Sigmoid colon (tissue), 6 donors: ENCODE measurements at regions not wholly inside any gene's neighbourhood (a gene's known extent, or its start where the extent isn't known, plus 50 kb on each side); places are given as distances from the start of the nearest gene placed in this dataset.

ENCODE experiments used
- DNase-seq: peaks from one replicate; pipeline ENCODE4 v3.0.0-alpha.2; 2019
- H3K27ac ChIP-seq, 4 donors: fragments of 200-600 bp; sonication (generic); one replicate each; pipeline ENCODE4 v1.5.1; 2016 to 2019; ENCODE audit warnings: mild to moderate bottlenecking in 1 of 4
- H3K27me3 ChIP-seq, 3 donors: fragments of 200-600 bp; sonication (generic); one replicate each; pipeline ENCODE4 v1.5.1; 2019; ENCODE audit warnings: mild to moderate bottlenecking in 1 of 3
- H3K36me3 ChIP-seq, 4 donors: fragments of 200-600 bp; sonication (generic); one replicate each; pipeline ENCODE4 v1.5.1; 2016 to 2019
- H3K4me1 ChIP-seq, 4 donors: fragments of 200-600 bp; sonication (generic); one replicate each; pipeline ENCODE4 v1.5.1; 2017 to 2019
- H3K4me3 ChIP-seq, 4 donors: fragments of 200-600 bp; sonication (generic); one replicate each; pipeline ENCODE4 v1.5.1; 2017 to 2019; ENCODE audit warnings: mild to moderate bottlenecking in 2 of 4, moderate library complexity in 1 of 4
- H3K9me3 ChIP-seq, 4 donors: fragments of 200-600 bp in 3 of 4; sonication (generic) in 3 of 4; one replicate each; pipeline versions ENCODE4 v1.5.1 to v1.6.1; 2013 to 2019
- CTCF ChIP-seq, 4 experiments: fragments of 450-650 bp in 3 of 4; fragments of 200-600 bp in 1 of 4; IDR thresholded peaks; one replicate each; pipeline ENCODE4 v1.5.1; 2016 to 2019; ENCODE audit warnings: antibody characterized with exemption in 4 of 4, mild to moderate bottlenecking in 3 of 4, moderate library complexity in 2 of 4
- EP300 ChIP-seq, 4 donors: sonication (generic); formaldehyde crosslinking; IDR thresholded peaks; one replicate each; pipeline ENCODE4 v1.6.1; 2017; ENCODE audit warnings: antibody characterized with exemption in 4 of 4
- POLR2A ChIP-seq, 2 donors: fragments of 450-650 bp; IDR thresholded peaks; one replicate each; pipeline ENCODE4 v1.6.1; 2016; ENCODE audit warnings: antibody characterized with exemption in 2 of 2, mild to moderate bottlenecking in 2 of 2, moderate library complexity in 2 of 2
- POLR2AphosphoS5 ChIP-seq, 4 donors: sonication (generic); formaldehyde crosslinking; IDR thresholded peaks; one replicate each; pipeline ENCODE4 v1.6.1; 2017; ENCODE audit warnings: antibody characterized with exemption in 4 of 4
- WGBS, 2 donors: extraction: QIAGEN DNeasy Blood & Tissue Kit; methylation state at CpG; one replicate each; pipeline ENCODE4 v1.1.7; 2013; 5-methylcytosine and 5-hydroxymethylcytosine counted together
- intact Hi-C: fragments of 100-400 bp; cut with DNase I; formaldehyde crosslinking; loops from one replicate; pipeline ENCODE4 v1.15.1; 2023
- donor health status: healthy with polysubstance abuse.
- donor health status: healthy.

GRCh38 chr6:113595911-113596376, 261.2 kb upstream of the MARCKS start:
- WGBS, 2 donors = 14 to 55% methylated on average over 6 of the region's 6 CpGs
- Histone ChIP-seq H3K4me1 (peaks cover 0 to 47% (median 33%) of the 10 kb centered on the region in 4 donors), H3K27me3 (no peaks in the 10 kb centered on the region), H3K9me3 (no peaks in the 10 kb centered on the region), H3K4me3 (no peak overlapping the region), H3K27ac (peak overlapping the region; percentile 61 to 86 (median 82)), H3K36me3 (no peaks in the 10 kb centered on the region)
- TF ChIP-seq POLR2AphosphoS5 (IDR thresholded peaks at IDR 0.05) (peak; percentile 21 to 85 (median 76)), EP300 (IDR thresholded peaks at IDR 0.05) (peak in 2 of 4 donors; percentile 25 to 77), CTCF (IDR thresholded peaks at IDR 0.05) (no peak)
- intact Hi-C loops = loop anchor here (1.0 to 10.0 kb wide), 3 partner anchors 31 to 259 kb away; partner anchors contain the start of gene MARCKS
- DNase-seq = peak; percentile 83

- Histone ChIP-seq H3K9me3 (no peaks in the 10 kb centered on the region), H3K36me3 (no peaks in the 10 kb centered on the region), H3K4me3 (no peak overlapping the region), H3K4me1 (peaks cover 0 to 46% (median 33%) of the 10 kb centered on the region in 4 donors), H3K27me3 (no peaks in the 10 kb centered on the region), H3K27ac (peak overlapping the region; percentile 61 to 86 (median 82))
- TF ChIP-seq EP300 (IDR thresholded peaks at IDR 0.05) (peak in 1 of 4 donors; percentile 2), CTCF (IDR thresholded peaks at IDR 0.05) (no peak), POLR2AphosphoS5 (IDR thresholded peaks at IDR 0.05) (peak in 1 of 4 donors; percentile 25)
- WGBS, 2 donors = 32 to 53% methylated on average over 5 of the region's 5 CpGs
- intact Hi-C loops = loop anchor here (1.0 to 10.0 kb wide), 3 partner anchors 31 to 258 kb away; partner anchors contain the start of gene MARCKS
- no peak for DNase-seq
Observed at GRCh38 chr6:113596387-113597230, 260.5 kb upstream of the MARCKS start.

- intact Hi-C loops = loop anchor here (5.0 to 10.0 kb wide), 2 partner anchors 35 to 258 kb away; partner anchors contain the start of gene MARCKS
- Histone ChIP-seq H3K4me3 (no peak overlapping the region), H3K36me3 (no peaks in the 10 kb centered on the region), H3K27ac (peak overlapping the region in 3 of 4 donors; percentile 80 to 86 (median 85)), H3K27me3 (no peaks in the 10 kb centered on the region), H3K9me3 (no peaks in the 10 kb centered on the region), H3K4me1 (peaks cover 0 to 40% (median 27%) of the 10 kb centered on the region in 4 donors)
- 31 to 70% methylated on average over 1 of the region's 1 CpG for WGBS, 2 donors
- no peak for TF ChIP-seq CTCF (IDR thresholded peaks at IDR 0.05)
- DNase-seq = no peak
Observed at GRCh38 chr6:113597231-113597583, 259.9 kb upstream of the MARCKS start.

GRCh38 chr6:113598786-113599185, 258.4 kb upstream of the MARCKS start:
- WGBS, 2 donors = 96% methylated on average over 3 of the region's 3 CpGs
- TF ChIP-seq POLR2A (IDR thresholded peaks at IDR 0.05) (no peak), CTCF (IDR thresholded peaks at IDR 0.05) (no peak), POLR2AphosphoS5 (IDR thresholded peaks at IDR 0.05) (no peak), EP300 (IDR thresholded peaks at IDR 0.05) (no peak)
- Histone ChIP-seq H3K9me3 (no peaks in the 10 kb centered on the region), H3K27me3 (no peaks in the 10 kb centered on the region), H3K4me3 (no peak overlapping the region), H3K4me1 (peaks cover 0 to 36% (median 26%) of the 10 kb centered on the region in 4 donors), H3K27ac (no peak overlapping the region), H3K36me3 (no peaks in the 10 kb centered on the region)
- intact Hi-C loops = loop anchor here (5.0 to 10.0 kb wide), 2 partner anchors 34 to 256 kb away; partner anchors contain the start of gene MARCKS
- DNase-seq = no peak
